GM12874 (cell line): ENCODE measurements at regions not wholly inside any gene's neighbourhood (a gene's known extent, or its start where the extent isn't known, plus 50 kb on each side); places are given as distances from the start of the nearest gene placed in this dataset.

Source experiments
- CTCF ChIP-seq: IDR thresholded peaks from 2 replicates; pipeline ENCODE4 v1.5.1; 2011; ENCODE audit warnings: low read depth, mild to moderate bottlenecking, control low read depth, low read length, moderate library complexity; ENCODE audit not compliant: insufficient read depth

GRCh38 chr9:36750630-36751029 lies 177.9 kb downstream of the MELK start:
- no peak for TF ChIP-seq CTCF

- no peak for TF ChIP-seq CTCF
Measured at GRCh38 chr9:36755019-36755418, 182.3 kb downstream of the MELK start.

GRCh38 chr9:36759141-36759540 lies 186.4 kb downstream of the MELK start:
- no peak for TF ChIP-seq CTCF

- TF ChIP-seq CTCF = no peak
Measured at GRCh38 chr9:36759976-36760375, 187.3 kb downstream of the MELK start.

GRCh38 chr9:36760667-36761420 lies 188.1 kb downstream of the MELK start:
- TF ChIP-seq CTCF = no peak

GRCh38 chr9:36762958-36763357 lies 190.3 kb downstream of the MELK start:
- no peak for TF ChIP-seq CTCF

- no peak for TF ChIP-seq CTCF
Measured at GRCh38 chr9:36763778-36764177, 191.1 kb downstream of the MELK start.
